NB4 (cell line): ENCODE measurements at regions not wholly inside any gene's neighbourhood (a gene's known extent, or its start where the extent isn't known, plus 50 kb on each side); places are given as distances from the start of the nearest gene placed in this dataset.

Experiments used
- CTCF ChIP-seq: IDR thresholded peaks from one replicate; pipeline ENCODE4 v1.5.1; 2012; ENCODE audit warnings: low read depth, low read length
- MAX ChIP-seq: IDR thresholded peaks from 2 replicates; pipeline ENCODE4 v1.6.1; 2011; ENCODE audit warnings: low read depth, low read length
- MYC ChIP-seq: IDR thresholded peaks from 2 replicates; pipeline ENCODE4 v1.6.1; 2011; ENCODE audit warnings: low read depth, low read length
- POLR2A ChIP-seq: IDR thresholded peaks from 2 replicates; pipeline ENCODE4 v1.6.1; 2011; ENCODE audit warnings: mild to moderate bottlenecking; ENCODE audit not compliant: insufficient read length; ENCODE audit errors: extremely low read depth

GRCh38 chr10:44832595-44833390 lies 78.3 kb upstream of the TMEM72 start:
- TF ChIP-seq POLR2A (no peak), CTCF (no peak), MYC (no peak), MAX (no peak)
